ENCODE measurements at regions not wholly inside any gene's neighbourhood (a gene's known extent, or its start where the extent isn't known, plus 50 kb on each side); places are given as distances from the start of the nearest gene placed in this dataset.

DNA sequence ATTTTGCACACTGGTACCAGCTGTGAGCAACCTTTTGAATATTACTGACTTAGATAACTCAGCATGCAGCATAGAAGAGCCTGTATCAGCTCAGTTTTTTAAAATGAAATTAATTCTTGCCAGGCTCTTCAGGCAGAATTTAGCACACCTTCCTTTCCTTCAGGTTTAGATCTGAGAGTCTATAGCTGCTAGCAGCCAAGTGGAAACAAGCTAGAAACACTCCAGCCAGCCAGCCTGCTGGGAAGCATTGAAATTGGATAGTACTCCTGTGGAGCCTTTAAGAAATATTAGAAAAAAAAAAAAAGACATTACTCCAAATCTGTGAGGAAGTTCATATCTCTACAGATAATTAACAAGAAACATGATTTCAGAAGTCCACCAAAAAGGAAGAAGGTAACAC, 812.2 kb downstream of the DTWD2 start:
- Histone ChIP-seq H3K9me3 (no peaks in the 10 kb centered on the region), H3K4me1 (no peaks in the 10 kb centered on the region), H3K4me3 (no peak overlapping the region), H3K27me3 (no peaks in the 10 kb centered on the region), H3K36me3 (no peaks in the 10 kb centered on the region), H3K27ac (no peak overlapping the region)
- no peak for TF ChIP-seq POLR2AphosphoS5 (IDR thresholded peaks at IDR 0.05)
- DNase-seq (ENCODE audit: low spot score in 2 of 2): no peak

DNA sequence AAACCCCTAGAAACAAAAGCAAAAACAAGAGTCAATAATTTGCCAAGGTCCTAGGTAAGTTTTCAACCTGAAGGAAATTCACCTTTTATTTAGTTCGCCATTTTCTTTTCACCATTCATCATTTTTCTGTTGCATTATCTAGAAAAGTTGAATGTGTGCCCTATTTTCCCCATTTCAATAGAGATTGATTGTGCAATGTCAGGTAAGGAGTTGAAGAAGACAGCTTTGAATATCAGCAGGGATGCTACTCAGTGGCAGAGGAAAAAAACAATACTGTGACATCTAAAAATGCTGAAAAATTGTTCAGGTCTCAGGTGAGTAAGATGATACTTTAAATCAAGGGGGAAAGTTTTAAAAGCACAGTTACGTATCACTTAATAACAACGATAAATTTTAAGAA, 813.7 kb downstream of the DTWD2 start:
- no peaks in the 10 kb centered on the region for H3K36me3 ChIP-seq
- H3K27ac ChIP-seq: no peak overlapping the region
- H3K9me3 ChIP-seq: no peaks in the 10 kb centered on the region
- H3K27me3 ChIP-seq: no peaks in the 10 kb centered on the region
- no peaks in the 10 kb centered on the region for H3K4me1 ChIP-seq
- H3K4me3 ChIP-seq: no peak overlapping the region
- 91% methylated on average over 3 of the region's 3 CpGs for WGBS
- TF ChIP-seq, protein P1, sequence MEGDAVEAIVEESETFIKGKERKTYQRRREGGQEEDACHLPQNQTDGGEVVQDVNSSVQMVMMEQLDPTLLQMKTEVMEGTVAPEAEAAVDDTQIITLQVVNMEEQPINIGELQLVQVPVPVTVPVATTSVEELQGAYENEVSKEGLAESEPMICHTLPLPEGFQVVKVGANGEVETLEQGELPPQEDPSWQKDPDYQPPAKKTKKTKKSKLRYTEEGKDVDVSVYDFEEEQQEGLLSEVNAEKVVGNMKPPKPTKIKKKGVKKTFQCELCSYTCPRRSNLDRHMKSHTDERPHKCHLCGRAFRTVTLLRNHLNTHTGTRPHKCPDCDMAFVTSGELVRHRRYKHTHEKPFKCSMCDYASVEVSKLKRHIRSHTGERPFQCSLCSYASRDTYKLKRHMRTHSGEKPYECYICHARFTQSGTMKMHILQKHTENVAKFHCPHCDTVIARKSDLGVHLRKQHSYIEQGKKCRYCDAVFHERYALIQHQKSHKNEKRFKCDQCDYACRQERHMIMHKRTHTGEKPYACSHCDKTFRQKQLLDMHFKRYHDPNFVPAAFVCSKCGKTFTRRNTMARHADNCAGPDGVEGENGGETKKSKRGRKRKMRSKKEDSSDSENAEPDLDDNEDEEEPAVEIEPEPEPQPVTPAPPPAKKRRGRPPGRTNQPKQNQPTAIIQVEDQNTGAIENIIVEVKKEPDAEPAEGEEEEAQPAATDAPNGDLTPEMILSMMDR (IDR thresholded peaks at IDR 0.05): no peak
- TF ChIP-seq EP300 (IDR thresholded peaks at IDR 0.05) (no peak), POLR2AphosphoS5 (IDR thresholded peaks at IDR 0.05) (no peak), POLR2A (IDR thresholded peaks at IDR 0.05) (no peak)
- no peak for DNase-seq (ENCODE audit: low spot score in 2 of 2)

DNA sequence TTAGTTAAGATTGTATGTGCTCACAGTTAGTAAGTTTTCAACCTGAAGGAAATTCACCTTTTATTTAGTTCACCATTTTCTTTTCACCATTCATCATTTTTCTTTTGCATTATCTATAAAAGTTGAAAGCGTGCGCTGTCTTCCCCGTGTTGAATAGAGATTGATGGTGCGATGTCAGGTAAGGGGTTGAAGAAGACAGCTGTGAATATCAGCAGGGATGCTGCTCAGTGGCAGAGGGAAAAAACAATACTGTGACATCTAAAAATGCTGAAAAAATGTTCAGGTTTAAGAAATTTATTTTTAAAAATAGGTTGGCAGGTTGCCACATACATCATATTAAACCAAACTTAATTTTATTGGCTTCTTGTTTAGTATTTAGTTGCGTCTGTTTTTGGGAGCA, 815.0 kb downstream of the DTWD2 start:
- no peak for DNase-seq (ENCODE audit: low spot score in 2 of 2)
- H3K36me3 ChIP-seq: no peaks in the 10 kb centered on the region

GRCh38 chr5:118165619-118166018, 822.7 kb downstream of the DTWD2 start:
- Histone ChIP-seq H3K27me3 (no peaks in the 10 kb centered on the region), H3K4me1 (no peaks in the 10 kb centered on the region), H3K4me3 (no peak overlapping the region), H3K27ac (no peak overlapping the region), H3K36me3 (no peaks in the 10 kb centered on the region), H3K9me3 (no peaks in the 10 kb centered on the region)
- DNase-seq (ENCODE audit: low spot score in 2 of 2): no peak
- no peak for TF ChIP-seq EP300 (IDR thresholded peaks at IDR 0.05)
- TF ChIP-seq, protein P1 (IDR thresholded peaks at IDR 0.05): no peak
- no peak for TF ChIP-seq POLR2AphosphoS5 (IDR thresholded peaks at IDR 0.05)
- TF ChIP-seq POLR2A (IDR thresholded peaks at IDR 0.05): no peak
- 94% methylated on average over 2 of the region's 2 CpGs for WGBS

More for the DNA sequence above, 815.0 kb downstream of the DTWD2 start:
- no peak overlapping the region for H3K4me3 ChIP-seq
- no peaks in the 10 kb centered on the region for H3K4me1 ChIP-seq
- no peaks in the 10 kb centered on the region for H3K9me3 ChIP-seq
- WGBS: 65% methylated on average over 5 of the region's 5 CpGs
- H3K27me3 ChIP-seq: no peaks in the 10 kb centered on the region
- TF ChIP-seq, protein P1 (IDR thresholded peaks at IDR 0.05): no peak
- TF ChIP-seq POLR2AphosphoS5 (IDR thresholded peaks at IDR 0.05) (no peak), EP300 (IDR thresholded peaks at IDR 0.05) (no peak), POLR2A (IDR thresholded peaks at IDR 0.05) (no peak)
- H3K27ac ChIP-seq: no peak overlapping the region

GRCh38 chr5:118156181-118156580, 832.2 kb downstream of the DTWD2 start:
- H3K27ac ChIP-seq: no peak overlapping the region
- no peaks in the 10 kb centered on the region for H3K36me3 ChIP-seq
- DNase-seq (ENCODE audit: low spot score in 2 of 2): no peak
- H3K27me3 ChIP-seq: no peaks in the 10 kb centered on the region
- H3K4me1 ChIP-seq: no peaks in the 10 kb centered on the region
- 87% methylated on average over 5 of the region's 5 CpGs for WGBS
- H3K4me3 ChIP-seq: no peak overlapping the region
- TF ChIP-seq EP300 (IDR thresholded peaks at IDR 0.05) (no peak), POLR2AphosphoS5 (IDR thresholded peaks at IDR 0.05) (no peak), POLR2A (IDR thresholded peaks at IDR 0.05) (no peak)
- TF ChIP-seq, protein P1 (IDR thresholded peaks at IDR 0.05): no peak
- no peaks in the 10 kb centered on the region for H3K9me3 ChIP-seq

DNA sequence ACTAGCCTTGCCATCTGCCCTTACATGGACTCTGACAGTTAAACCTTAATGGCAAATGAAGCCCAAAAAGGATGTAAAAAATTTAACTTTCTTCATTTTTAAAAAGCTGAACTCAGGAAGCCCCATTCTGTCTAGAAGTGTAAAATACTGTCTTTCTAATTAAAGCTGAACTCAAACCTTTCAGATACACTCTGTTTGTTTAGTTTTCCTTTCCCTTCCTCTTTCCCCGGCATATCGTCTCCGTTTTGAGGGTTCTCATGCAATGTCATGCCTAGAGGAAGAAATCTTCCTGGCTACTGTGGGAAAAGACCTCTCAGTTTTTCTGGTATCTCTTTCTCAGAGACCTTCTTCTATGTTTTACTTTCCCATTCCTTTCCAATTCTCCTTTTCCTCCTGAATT, 841.5 kb downstream of the DTWD2 start:
- 84% methylated on average over 3 of the region's 3 CpGs for WGBS
- no peaks in the 10 kb centered on the region for H3K36me3 ChIP-seq

More for the DNA sequence above, 841.5 kb downstream of the DTWD2 start:
- H3K4me3 ChIP-seq: no peak overlapping the region
- no peaks in the 10 kb centered on the region for H3K27me3 ChIP-seq
- no peak overlapping the region for H3K27ac ChIP-seq
- TF ChIP-seq POLR2A (IDR thresholded peaks at IDR 0.05) (no peak), POLR2AphosphoS5 (IDR thresholded peaks at IDR 0.05) (no peak), EP300 (IDR thresholded peaks at IDR 0.05) (no peak)
- TF ChIP-seq, protein P1 (IDR thresholded peaks at IDR 0.05): no peak
- H3K4me1 ChIP-seq: no peaks in the 10 kb centered on the region
- no peaks in the 10 kb centered on the region for H3K9me3 ChIP-seq
- DNase-seq (ENCODE audit: low spot score in 2 of 2): no peak
